HG02870 (cell line): ENCODE measurements at regions not wholly inside any gene's neighbourhood (a gene's known extent, or its start where the extent isn't known, plus 50 kb on each side); places are given as distances from the start of the nearest gene placed in this dataset.

Experiments used
- ATAC-seq: cut with Tn5 transposase; IDR thresholded peaks from one replicate; pipeline ENCODE4 v1.9.1; 2021; ENCODE audit warnings: mild to moderate bottlenecking, moderate library complexity; ENCODE audit not compliant: unreplicated experiment

DNA sequence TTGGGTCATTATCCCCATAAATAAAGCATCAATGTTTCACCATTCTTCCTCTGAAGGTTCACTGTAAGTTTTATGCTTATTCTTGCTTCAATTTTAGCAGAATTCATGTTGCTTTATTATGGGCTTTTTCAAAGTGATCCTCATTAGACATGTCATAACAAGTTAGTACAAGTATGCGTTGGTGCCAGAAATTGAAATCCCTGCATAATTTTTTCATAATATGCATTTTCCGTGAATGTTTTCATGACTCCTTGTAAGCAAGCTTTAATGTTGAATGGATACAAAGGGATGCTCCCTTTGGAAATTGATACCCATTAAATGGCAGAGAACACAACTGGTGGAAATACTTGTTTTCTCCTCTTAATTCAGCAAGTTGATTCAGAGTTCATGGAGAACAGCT lies 179.7 kb downstream of the ST6GAL2 start:
- no peak for ATAC-seq

DNA sequence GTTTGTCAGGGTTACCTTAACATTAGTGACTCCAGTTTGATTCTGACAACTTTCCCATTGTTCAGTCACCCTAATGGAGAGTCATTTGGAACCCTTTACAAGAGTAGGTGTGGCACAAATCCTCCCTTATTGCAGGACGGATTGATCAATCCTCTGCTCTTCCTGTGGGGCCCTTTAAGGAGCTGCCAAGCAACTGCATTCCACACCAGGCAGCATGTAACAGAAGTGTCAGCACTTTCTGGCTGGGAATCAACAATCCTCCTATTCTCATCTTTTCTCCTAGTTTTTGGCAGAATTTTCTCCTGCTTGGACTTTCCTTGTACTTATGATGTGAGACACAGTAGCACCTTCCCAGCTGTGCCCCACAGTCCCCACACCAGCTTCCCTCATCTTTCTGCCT lies 177.8 kb downstream of the ST6GAL2 start:
- no peak for ATAC-seq

- no peak for ATAC-seq
Observed at GRCh38 chr2:106709229-106709628, 176.7 kb downstream of the ST6GAL2 start.

DNA sequence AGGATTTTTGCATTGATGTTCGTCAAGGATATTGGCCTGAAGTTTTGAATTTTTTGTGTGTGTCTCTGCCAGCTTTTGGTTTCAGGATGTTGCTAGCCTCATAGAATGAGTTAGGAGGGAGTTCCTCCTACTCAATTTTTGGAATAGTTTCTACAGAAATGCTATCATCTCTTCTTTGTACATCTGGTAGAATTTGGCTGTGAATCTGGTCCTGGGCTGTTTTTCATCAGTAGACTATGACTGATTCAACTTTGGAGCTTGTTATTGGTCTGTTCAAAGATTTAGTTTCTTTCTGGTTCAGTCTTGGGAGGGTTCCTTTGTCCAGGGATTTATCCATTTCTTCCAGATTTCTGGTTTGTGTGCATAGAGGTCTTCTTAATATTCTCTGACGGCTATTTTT lies 166.7 kb downstream of the ST6GAL2 start:
- ATAC-seq: no peak

DNA sequence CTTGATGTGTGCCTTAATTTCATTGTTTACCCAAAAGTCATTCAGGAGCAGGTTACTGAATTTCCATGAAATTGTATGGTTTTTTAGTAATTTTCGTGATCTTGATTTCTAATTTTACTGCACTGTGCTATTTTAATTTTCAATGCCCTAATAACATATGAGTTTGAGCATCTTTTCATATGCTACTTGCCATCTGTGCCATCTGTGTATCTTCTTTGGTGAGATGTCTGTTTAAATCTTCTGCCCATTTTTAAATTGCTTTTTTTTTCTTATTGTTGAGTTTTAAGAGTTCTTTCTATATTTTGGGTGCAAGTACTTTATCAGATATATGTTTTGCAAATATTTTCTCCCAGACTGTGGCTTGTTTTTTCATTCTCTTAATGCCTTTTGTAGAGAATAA lies 165.9 kb downstream of the ST6GAL2 start:
- no peak for ATAC-seq

- ATAC-seq: no peak
Observed at GRCh38 chr2:106724301-106724794, 161.6 kb downstream of the ST6GAL2 start.

GRCh38 chr2:106734165-106734564 lies 151.8 kb downstream of the ST6GAL2 start:
- no peak for ATAC-seq

DNA sequence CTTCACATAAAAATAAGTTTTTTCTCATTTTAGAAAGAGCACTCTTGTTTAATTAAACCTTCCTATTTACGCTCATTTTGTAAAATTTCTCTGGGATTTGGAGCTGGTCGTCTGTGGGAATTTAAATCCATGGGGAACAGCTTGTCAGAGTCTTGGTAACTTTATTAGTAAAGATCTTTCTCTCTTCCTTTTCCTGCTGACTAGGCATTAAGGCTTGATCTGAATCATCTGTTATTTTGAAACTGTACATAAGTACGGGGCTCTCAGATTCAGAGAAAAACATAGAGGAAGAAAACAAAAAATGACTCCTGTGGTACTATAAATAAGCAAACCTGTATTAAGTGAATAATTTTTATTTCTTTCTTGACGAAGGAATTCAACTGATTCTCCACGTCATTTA lies 150.2 kb downstream of the ST6GAL2 start:
- ATAC-seq: no peak

DNA sequence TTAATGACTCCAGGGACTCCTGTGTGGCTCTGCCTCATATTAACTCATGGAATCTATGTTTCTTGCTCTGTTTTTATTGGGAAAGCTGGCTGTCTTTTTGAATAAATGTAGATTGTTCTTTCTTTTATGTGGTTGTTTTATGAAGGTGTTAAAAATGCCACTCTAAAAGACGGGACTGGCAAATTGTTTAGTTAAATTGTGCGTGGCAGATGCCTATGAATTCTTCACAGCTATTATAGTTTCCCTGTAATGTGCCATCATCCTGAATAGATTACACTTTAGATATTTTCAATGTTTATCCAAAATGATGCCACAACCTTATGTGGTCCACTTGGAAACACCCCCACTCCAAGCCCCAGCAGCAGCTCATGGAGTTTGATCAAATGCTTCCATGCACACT lies 149.7 kb downstream of the ST6GAL2 start:
- ATAC-seq: no peak

DNA sequence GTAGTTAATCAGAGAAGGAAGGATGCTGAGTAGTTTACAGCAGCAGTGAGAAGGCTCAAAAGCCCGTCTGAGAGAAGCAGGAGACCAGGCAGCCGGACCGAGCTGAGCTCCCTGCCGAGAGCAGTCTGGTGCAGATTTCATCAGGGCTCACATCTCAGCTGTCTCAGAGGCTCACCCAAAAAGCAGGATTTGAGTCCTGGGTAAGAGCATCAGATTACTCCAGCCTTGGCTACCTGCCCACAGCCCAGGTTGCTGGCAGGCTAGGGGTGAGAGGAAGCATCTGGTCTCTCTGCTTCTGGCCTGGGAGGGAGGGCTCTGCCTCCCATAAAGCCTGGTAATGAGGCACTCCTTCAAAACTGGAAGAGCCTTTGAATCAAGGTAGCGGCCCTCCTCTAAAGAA lies 140.5 kb downstream of the ST6GAL2 start:
- ATAC-seq: no peak

DNA sequence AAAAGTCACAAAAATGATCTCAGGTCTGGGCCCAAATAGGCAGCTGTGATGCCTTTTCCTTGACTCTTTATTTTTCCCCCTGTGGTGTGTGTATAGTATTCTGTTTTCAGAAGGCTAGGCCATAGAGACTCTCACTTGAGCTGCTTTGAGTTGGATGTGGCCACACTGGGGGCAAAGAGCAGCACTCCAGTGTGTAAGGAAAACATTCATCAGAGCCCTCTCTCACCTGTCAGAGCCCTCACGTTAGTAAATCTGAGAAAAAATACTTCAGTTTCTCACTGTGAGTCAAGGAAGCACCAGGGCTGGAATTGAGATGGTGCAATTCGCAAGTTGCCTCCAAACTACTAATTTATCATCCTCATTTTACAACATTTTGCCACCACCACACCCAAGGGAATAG lies 136.1 kb downstream of the ST6GAL2 start:
- ATAC-seq: no peak
